IMR-90 (cell line): ENCODE measurements at regions not wholly inside any gene's neighbourhood (a gene's known extent, or its start where the extent isn't known, plus 50 kb on each side); places are given as distances from the start of the nearest gene placed in this dataset.

Experiments used
- ATAC-seq: fragments of 200-7000 bp; cut with Tn5 transposase; 2 replicates; pipeline ENCODE4 v1.9.1; 2020; ENCODE audit warnings: low read depth, mild to moderate bottlenecking, moderate library complexity
- BruUV-seq: library from RNA; stranded (reverse); fragments of 400-500 nt; replicated peaks from 2 replicates; lab custom pipeline; 2021; lab: Mats Ljungman, UMichigan
- CTCF ChIA-PET: fragments of 300-600 bp; formaldehyde crosslinking; extraction: SDS; loops from one replicate; lab custom pipeline; 2021; ENCODE audit warnings: antibody characterized with exemption; lab: Yijun Ruan, JAX
- POLR2A ChIA-PET: fragments of 300-600 bp; sonication (Branson Sonifier 250); formaldehyde crosslinking; loops from one replicate; lab custom pipeline; 2022; ENCODE audit warnings: antibody characterized with exemption; ENCODE audit not compliant: unreplicated experiment; lab: Charles Lee
- DNase-seq: peaks from one replicate; pipeline ENCODE4 v3.0.0; 2013
- H2AFZ ChIP-seq: replicated peaks from 2 replicates; pipeline ENCODE3; 2013; ENCODE audit warnings: low read length, mild to moderate bottlenecking; ENCODE audit not compliant: poor library complexity
- H2AK5ac ChIP-seq: 2 replicates; pipeline ENCODE4 v1.6.1; 2013; ENCODE audit warnings: low read depth, low read length, inconsistent platforms
- H2AK9ac ChIP-seq: replicated peaks from 2 replicates; pipeline ENCODE3; 2013; ENCODE audit warnings: mild to moderate bottlenecking, low read depth, low read length, moderate library complexity; ENCODE audit not compliant: poor library complexity
- H2BK120ac ChIP-seq: 2 replicates; pipeline ENCODE4 v1.6.1; 2013; ENCODE audit warnings: low read depth, low read length, inconsistent platforms
- H2BK15ac ChIP-seq: 3 replicates; pipeline ENCODE4 v1.6.1; 2013; ENCODE audit warnings: low read depth, low read length, inconsistent platforms
- H2BK20ac ChIP-seq: 2 replicates; pipeline ENCODE4 v1.6.1; 2013; ENCODE audit warnings: low read depth, mild to moderate bottlenecking, inconsistent platforms, low read length, moderate library complexity
- H2BK5ac ChIP-seq: 2 replicates; pipeline ENCODE4 v1.6.1; 2013; ENCODE audit warnings: mild to moderate bottlenecking, low read depth, low read length, inconsistent platforms; ENCODE audit not compliant: poor library complexity, severe bottlenecking
- H3K14ac ChIP-seq: replicated peaks from 2 replicates; pipeline ENCODE4 v1.6.1; 2013; ENCODE audit warnings: low read depth, low read length, inconsistent platforms
- H3K18ac ChIP-seq: 2 replicates; pipeline ENCODE4 v1.6.1; 2013; ENCODE audit warnings: low read depth, low read length, control low read depth
- H3K23ac ChIP-seq: 2 replicates; pipeline ENCODE4 v1.6.1; 2013; ENCODE audit warnings: low read depth, low read length, inconsistent platforms
- H3K27ac ChIP-seq: 2 replicates; pipeline ENCODE4 v1.5.1; 2013; ENCODE audit warnings: mild to moderate bottlenecking, control low read depth, low read length; ENCODE audit not compliant: insufficient read depth
- H3K27me3 ChIP-seq: 2 replicates; pipeline ENCODE4 v1.6.1; 2013; ENCODE audit warnings: low read length; ENCODE audit not compliant: control insufficient read depth, insufficient read depth
- H3K36me3 ChIP-seq: 2 replicates; pipeline ENCODE4 v1.6.1; 2013; ENCODE audit warnings: low read length, mixed read lengths; ENCODE audit not compliant: control insufficient read depth, insufficient read depth
- H3K4ac ChIP-seq: 2 replicates; pipeline ENCODE4 v1.6.1; 2013; ENCODE audit warnings: low read depth, low read length, inconsistent platforms
- H3K4me1 ChIP-seq: 2 replicates; pipeline ENCODE4 v1.6.1; 2013; ENCODE audit warnings: low read length, mixed read lengths; ENCODE audit not compliant: control insufficient read depth, insufficient read depth
- H3K4me2 ChIP-seq: 2 replicates; pipeline ENCODE4 v1.6.1; 2013; ENCODE audit warnings: low read depth, mild to moderate bottlenecking, control low read depth, low read length, moderate library complexity
- H3K4me3 ChIP-seq: 2 replicates; pipeline ENCODE4 v1.5.1; 2013; ENCODE audit warnings: low read depth, mild to moderate bottlenecking, control low read depth, low read length, moderate library complexity; ENCODE audit not compliant: insufficient read depth
- H3K56ac ChIP-seq: 2 replicates; pipeline ENCODE4 v1.6.1; 2013; ENCODE audit warnings: low read length, inconsistent platforms; ENCODE audit not compliant: insufficient read depth; ENCODE audit errors: extremely low read depth
- H3K79me1 ChIP-seq, 2 experiments: 2 replicates each; pipeline ENCODE4 v1.6.1; 2013; ENCODE audit warnings: low read length in 2 of 2, inconsistent platforms in 1 of 2, low read depth in 1 of 2
- H3K9ac ChIP-seq: 2 replicates; pipeline ENCODE4 v1.6.1; 2013; ENCODE audit warnings: low read depth, low read length, control low read depth
- H3K9me1 ChIP-seq: 2 replicates; pipeline ENCODE4 v1.6.1; 2013; ENCODE audit warnings: low read length, inconsistent platforms; ENCODE audit not compliant: insufficient read depth
- H3K9me3 ChIP-seq: 2 replicates; pipeline ENCODE4 v1.6.1; 2013; ENCODE audit warnings: low read length; ENCODE audit not compliant: control insufficient read depth, insufficient read depth
- H4K20me1 ChIP-seq: 2 replicates; pipeline ENCODE4 v1.6.1; 2013; ENCODE audit warnings: low read length, inconsistent platforms; ENCODE audit not compliant: insufficient read depth
- H4K5ac ChIP-seq: 2 replicates; pipeline ENCODE4 v1.6.1; 2013; ENCODE audit warnings: mild to moderate bottlenecking, low read depth, low read length, control low read depth
- H4K8ac ChIP-seq, 2 experiments: 2 replicates each; pipeline ENCODE4 v1.6.1; 2013; ENCODE audit warnings: low read depth in 2 of 2, low read length in 2 of 2, control low read depth in 1 of 2, inconsistent platforms in 1 of 2
- H4K91ac ChIP-seq: 2 replicates; pipeline ENCODE4 v1.6.1; 2013; ENCODE audit warnings: low read depth, low read length, inconsistent platforms; ENCODE audit not compliant: insufficient read depth
- CEBPB ChIP-seq: IDR thresholded peaks from 2 replicates; pipeline ENCODE4 v1.6.1; 2012; ENCODE audit warnings: low read depth, low read length, improper control_type of control experiment
- CHD1 ChIP-seq: IDR thresholded peaks from 2 replicates; pipeline ENCODE4 v1.6.1; 2012; ENCODE audit warnings: low read depth, low read length, improper control_type of control experiment
- MAFK ChIP-seq: IDR thresholded peaks from 2 replicates; pipeline ENCODE4 v1.6.1; 2012; ENCODE audit warnings: low read depth, low read length, improper control_type of control experiment
- MAZ ChIP-seq: IDR thresholded peaks from 2 replicates; pipeline ENCODE4 v1.6.1; 2012; ENCODE audit warnings: low read depth, mild to moderate bottlenecking, low read length, improper control_type of control experiment, moderate library complexity, borderline replicate concordance
- MXI1 ChIP-seq: IDR thresholded peaks from 2 replicates; pipeline ENCODE4 v1.6.1; 2012; ENCODE audit warnings: low read depth, mild to moderate bottlenecking, low read length, moderate library complexity, borderline replicate concordance
- NFE2L2 ChIP-seq: fragments of 150-350 bp; IDR thresholded peaks from 2 replicates; pipeline ENCODE4 v1.6.1; 2016; ENCODE audit warnings: low read depth, mild to moderate bottlenecking, low read length
- RAD21 ChIP-seq: IDR thresholded peaks from 2 replicates; pipeline ENCODE4 v1.6.1; 2012; ENCODE audit warnings: low read length, improper control_type of control experiment
- RFX5 ChIP-seq: IDR thresholded peaks from 2 replicates; pipeline ENCODE4 v1.8.0; 2012; ENCODE audit warnings: low read depth, mild to moderate bottlenecking, low read length, moderate library complexity
- SMC3 ChIP-seq: fragments of 150-350 bp; IDR thresholded peaks from 2 replicates; pipeline ENCODE4 v1.6.1; 2016; ENCODE audit warnings: low read depth, mild to moderate bottlenecking, antibody characterized with exemption, low read length, moderate library complexity
- WGBS, 2 experiments: methylation state at CpG; one replicate each; pipeline versions ENCODE4 v1.1.5 to v1.1.7; 2013; ENCODE audit warnings: missing lambda C conversion rate in 2 of 2; ENCODE audit not compliant: insufficient read length in 1 of 2; ENCODE audit errors: extremely low coverage in 2 of 2; 5-methylcytosine and 5-hydroxymethylcytosine counted together
- dilution Hi-C: fragments of 300-500 bp; cut with HindIII; formaldehyde crosslinking; loops from one replicate; pipeline ENCODE4 v1.14.3; 2018; ENCODE audit warnings: low sequenced_read_pairs; ENCODE audit not compliant: unreplicated experiment
- in situ Hi-C: fragments of 300-500 bp; cut with MboI; formaldehyde crosslinking; loops from 3 replicates; pipeline ENCODE4 v1.14.3; 2019; ENCODE audit warnings: low sequenced_read_pairs, inconsistent platforms, mixed read lengths
- intact Hi-C: fragments of 100-400 bp; cut with micrococcal nuclease; formaldehyde crosslinking; loops from 2 replicates; pipeline ENCODE4 v1.10.0; 2022
- TF ChIP-seq, protein P1 (sequence below): conservative IDR thresholded peaks from 2 replicates; pipeline ENCODE4 v1.5.1; 2012; ENCODE audit warnings: mild to moderate bottlenecking, low read depth, low read length, improper control_type of control experiment

DNA sequence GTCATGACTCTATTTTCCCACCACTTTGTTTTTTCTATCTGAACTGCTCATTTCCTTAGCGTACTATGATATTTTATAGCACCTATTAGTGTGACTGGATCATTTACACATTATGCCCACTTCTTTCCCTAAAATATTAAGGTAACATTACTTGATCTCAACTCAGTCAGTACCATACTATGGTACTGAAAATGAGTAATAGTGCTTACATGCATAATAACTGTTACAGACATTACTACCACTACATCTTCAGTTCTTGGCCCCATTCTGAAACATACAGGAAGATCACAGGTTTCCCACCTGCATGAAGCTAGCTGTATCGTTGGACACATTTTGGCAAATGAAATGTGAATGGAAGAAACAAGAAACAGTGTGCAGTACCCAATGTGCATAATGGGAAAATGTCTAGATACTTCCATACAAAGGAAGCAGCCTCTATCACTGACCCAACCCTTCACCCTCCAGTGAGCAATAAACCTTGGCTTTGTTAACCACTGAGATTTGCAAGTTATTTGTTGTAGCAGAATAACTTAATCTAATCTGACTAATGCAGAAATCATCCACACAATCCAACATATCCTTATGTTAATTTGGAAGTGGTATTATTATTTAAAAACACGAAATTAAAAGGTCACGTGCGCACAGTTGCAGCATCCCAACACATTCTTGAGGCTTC lies 108.6 kb upstream of the DOK5 start:
- BruUV-seq, result no TSS peak
- ATAC-seq, result no peak

More for the DNA sequence above, 108.6 kb upstream of the DOK5 start:
- POLR2A ChIA-PET, result no interaction called here
- H4K8ac ChIP-seq, result no peak overlapping the region
- H3K4me1 ChIP-seq, result no peaks in the 10 kb centered on the region
- no peak overlapping the region for H2BK15ac ChIP-seq
- dilution Hi-C loops (no loop called here), in situ Hi-C loops (no loop called here), intact Hi-C loops (no loop called here)
- no CpG with 5 or more reads among the region's 5 CpGs for WGBS, 2 experiments
- no peak overlapping the region for H2AK5ac ChIP-seq
- H3K18ac ChIP-seq, result no peak overlapping the region
- H4K5ac ChIP-seq, result no peak overlapping the region
- H4K20me1 ChIP-seq, result no peaks in the 10 kb centered on the region
- no peak overlapping the region for H3K23ac ChIP-seq
- DNase-seq, result no peak
- H2BK20ac ChIP-seq, result no peak overlapping the region
- no peak overlapping the region for H3K4me3 ChIP-seq
- no peak overlapping the region for H3K9ac ChIP-seq
- H4K91ac ChIP-seq, result no peak overlapping the region
- H3K4me2 ChIP-seq, result no peak overlapping the region
- no peak overlapping the region for H2AK9ac ChIP-seq
- H3K9me1 ChIP-seq, result no peaks in the 10 kb centered on the region
- no peaks in the 10 kb centered on the region; the same call in 1 of the 2 replicates for H3K27me3 ChIP-seq
- no peaks in the 10 kb centered on the region for H3K36me3 ChIP-seq
- no peak overlapping the region for H3K14ac ChIP-seq
- no peak overlapping the region for H2AFZ ChIP-seq
- H3K27ac ChIP-seq, result no peak overlapping the region
- TF ChIP-seq CEBPB (no peak), NFE2L2 (no peak), MAZ (no peak), MXI1 (no peak), RFX5 (no peak), RAD21 (no peak), CHD1 (no peak), SMC3 (no peak), MAFK (no peak)
- TF ChIP-seq, protein P1, sequence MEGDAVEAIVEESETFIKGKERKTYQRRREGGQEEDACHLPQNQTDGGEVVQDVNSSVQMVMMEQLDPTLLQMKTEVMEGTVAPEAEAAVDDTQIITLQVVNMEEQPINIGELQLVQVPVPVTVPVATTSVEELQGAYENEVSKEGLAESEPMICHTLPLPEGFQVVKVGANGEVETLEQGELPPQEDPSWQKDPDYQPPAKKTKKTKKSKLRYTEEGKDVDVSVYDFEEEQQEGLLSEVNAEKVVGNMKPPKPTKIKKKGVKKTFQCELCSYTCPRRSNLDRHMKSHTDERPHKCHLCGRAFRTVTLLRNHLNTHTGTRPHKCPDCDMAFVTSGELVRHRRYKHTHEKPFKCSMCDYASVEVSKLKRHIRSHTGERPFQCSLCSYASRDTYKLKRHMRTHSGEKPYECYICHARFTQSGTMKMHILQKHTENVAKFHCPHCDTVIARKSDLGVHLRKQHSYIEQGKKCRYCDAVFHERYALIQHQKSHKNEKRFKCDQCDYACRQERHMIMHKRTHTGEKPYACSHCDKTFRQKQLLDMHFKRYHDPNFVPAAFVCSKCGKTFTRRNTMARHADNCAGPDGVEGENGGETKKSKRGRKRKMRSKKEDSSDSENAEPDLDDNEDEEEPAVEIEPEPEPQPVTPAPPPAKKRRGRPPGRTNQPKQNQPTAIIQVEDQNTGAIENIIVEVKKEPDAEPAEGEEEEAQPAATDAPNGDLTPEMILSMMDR, result no peak
- H3K9me3 ChIP-seq, result no peaks in the 10 kb centered on the region
- H3K56ac ChIP-seq, result no peak overlapping the region
- H2BK5ac ChIP-seq, result no peak overlapping the region
- H3K4ac ChIP-seq, result no peak overlapping the region
- no peaks in the 10 kb centered on the region for H3K79me1 ChIP-seq
- CTCF ChIA-PET, result no interaction called here
- H2BK120ac ChIP-seq, result no peak overlapping the region
